ENCODE measurements at regions not wholly inside any gene's neighbourhood (a gene's known extent, or its start where the extent isn't known, plus 50 kb on each side); places are given as distances from the start of the nearest gene placed in this dataset.
"Not testable (repeated sequence)": the region's sequence is repeated elsewhere in the genome, so short reads cannot be mapped to it uniquely, and the experiment has no call there.

- intact Hi-C loops (cut with DNase I; ENCODE audit: low total_unique reads): no loop called here
- no peak for TF ChIP-seq CTCF (IDR thresholded peaks at IDR 0.05)
- DNase-seq (ENCODE audit: low spot score in 2 of 2): no peak
- 96% methylated on average over 2 of the region's 2 CpGs for WGBS, 2 donors
- no peak overlapping the region for H3K4me3 ChIP-seq (ENCODE audit: low read depth, poor library complexity, severe bottlenecking)
Measured at GRCh38 chr16:50490828-50491227, 57.4 kb upstream of the NKD1 start.

- intact Hi-C loops (cut with DNase I; ENCODE audit: low total_unique reads): no loop called here
- no peak overlapping the region for H3K4me3 ChIP-seq (ENCODE audit: low read depth, poor library complexity, severe bottlenecking)
- TF ChIP-seq POLR2A (IDR thresholded peaks at IDR 0.05) (no peak), CTCF (IDR thresholded peaks at IDR 0.05) (no peak)
- DNase-seq (ENCODE audit: low spot score in 2 of 2): peak in 1 of 2 donors; percentile 72
- WGBS, 2 donors: 27 to 37% methylated on average over 3 of the region's 3 CpGs
Measured at GRCh38 chr16:50489182-50489581, 59.0 kb upstream of the NKD1 start.

- intact Hi-C loops (cut with DNase I; ENCODE audit: low total_unique reads): no loop called here
- no peak overlapping the region for H3K4me3 ChIP-seq (ENCODE audit: low read depth, poor library complexity, severe bottlenecking)
- no peak for DNase-seq (ENCODE audit: low spot score in 2 of 2)
- WGBS, 2 donors: 87 to 90% methylated on average over 5 of the region's 5 CpGs
- no peak for TF ChIP-seq POLR2A (IDR thresholded peaks at IDR 0.05)
- no peak for TF ChIP-seq CTCF (IDR thresholded peaks at IDR 0.05)
Measured at GRCh38 chr16:50487528-50487927, 60.7 kb upstream of the NKD1 start.

GRCh38 chr16:50486162-50486561, 62.0 kb upstream of the NKD1 start:
- H3K4me3 ChIP-seq (ENCODE audit: low read depth, poor library complexity, severe bottlenecking); DNase-seq (ENCODE audit: low spot score in 2 of 2); intact Hi-C loops (cut with DNase I; ENCODE audit: low total_unique reads): not testable (repeated sequence)

- intact Hi-C loops (cut with DNase I; ENCODE audit: low total_unique reads): no loop called here
- peak in 1 of 2 donors; percentile 29 for DNase-seq (ENCODE audit: low spot score in 2 of 2)
- no peak overlapping the region for H3K4me3 ChIP-seq (ENCODE audit: low read depth, poor library complexity, severe bottlenecking)
- no peak for TF ChIP-seq CTCF (IDR thresholded peaks at IDR 0.05)
- no peak for TF ChIP-seq POLR2A (IDR thresholded peaks at IDR 0.05)
- WGBS, 2 donors: 96 to 100% methylated on average over 2 of the region's 2 CpGs
Measured at GRCh38 chr16:50485232-50485631, 63.0 kb upstream of the NKD1 start.

GRCh38 chr16:50482271-50482670, 65.9 kb upstream of the NKD1 start:
- H3K4me3 ChIP-seq (ENCODE audit: low read depth, poor library complexity, severe bottlenecking): no peak overlapping the region
- peak in 1 of 2 donors; percentile 60 for DNase-seq (ENCODE audit: low spot score in 2 of 2)
- intact Hi-C loops (cut with DNase I; ENCODE audit: low total_unique reads): no loop called here
- TF ChIP-seq CTCF (IDR thresholded peaks at IDR 0.05) (no peak), POLR2A (IDR thresholded peaks at IDR 0.05) (no peak)
- 82 to 89% methylated on average over 4 to 5 of the region's 5 CpGs for WGBS, 2 donors
